ENCODE measurements at regions not wholly inside any gene's neighbourhood (a gene's known extent, or its start where the extent isn't known, plus 50 kb on each side); places are given as distances from the start of the nearest gene placed in this dataset.

DNA sequence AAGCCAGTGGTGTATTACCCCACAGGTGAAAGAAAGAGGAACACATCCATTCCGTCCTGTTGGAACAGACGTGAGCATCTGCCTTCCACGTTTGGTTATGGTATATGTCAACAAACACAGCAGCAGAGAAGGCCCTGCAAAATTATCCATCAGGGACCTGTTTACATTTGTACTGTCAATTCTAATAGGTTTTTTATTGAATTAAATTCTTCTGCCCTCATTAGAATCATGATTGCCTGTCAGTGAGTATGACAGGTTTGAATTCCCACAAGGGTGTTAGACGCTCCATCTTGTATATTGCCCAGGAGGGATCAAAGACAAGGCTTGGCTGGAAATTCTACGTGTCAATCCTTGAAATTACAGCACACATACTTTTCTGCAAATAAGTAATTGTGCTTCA is 339.9 kb upstream of the NOCT start:
- TF ChIP-seq POLR2A (IDR thresholded peaks at IDR 0.05; ENCODE audit: low read depth) (no peak), POLR2AphosphoS5 (IDR thresholded peaks at IDR 0.05) (no peak), CTCF (IDR thresholded peaks at IDR 0.05) (no peak)

Measured in esophagus muscularis mucosa (tissue), 3 donors.